Astrocyte (in vitro differentiated cells and primary cell): ENCODE measurements at regions not wholly inside any gene's neighbourhood (a gene's known extent, or its start where the extent isn't known, plus 50 kb on each side); places are given as distances from the start of the nearest gene placed in this dataset.
"Not testable (repeated sequence)": the region's sequence is repeated elsewhere in the genome, so short reads cannot be mapped to it uniquely, and the experiment has no call there.

Experiments
- CTCF ChIP-seq: IDR thresholded peaks from 2 replicates; pipeline ENCODE4 v1.5.1; 2011; ENCODE audit warnings: low read depth, mild to moderate bottlenecking, inconsistent platforms, low read length, moderate library complexity; ENCODE audit not compliant: insufficient read depth
- EZH2 ChIP-seq: IDR thresholded peaks from 2 replicates; pipeline ENCODE4 v1.6.1; 2012; ENCODE audit warnings: mild to moderate bottlenecking, low read length, inconsistent platforms; ENCODE audit not compliant: insufficient read depth

DNA sequence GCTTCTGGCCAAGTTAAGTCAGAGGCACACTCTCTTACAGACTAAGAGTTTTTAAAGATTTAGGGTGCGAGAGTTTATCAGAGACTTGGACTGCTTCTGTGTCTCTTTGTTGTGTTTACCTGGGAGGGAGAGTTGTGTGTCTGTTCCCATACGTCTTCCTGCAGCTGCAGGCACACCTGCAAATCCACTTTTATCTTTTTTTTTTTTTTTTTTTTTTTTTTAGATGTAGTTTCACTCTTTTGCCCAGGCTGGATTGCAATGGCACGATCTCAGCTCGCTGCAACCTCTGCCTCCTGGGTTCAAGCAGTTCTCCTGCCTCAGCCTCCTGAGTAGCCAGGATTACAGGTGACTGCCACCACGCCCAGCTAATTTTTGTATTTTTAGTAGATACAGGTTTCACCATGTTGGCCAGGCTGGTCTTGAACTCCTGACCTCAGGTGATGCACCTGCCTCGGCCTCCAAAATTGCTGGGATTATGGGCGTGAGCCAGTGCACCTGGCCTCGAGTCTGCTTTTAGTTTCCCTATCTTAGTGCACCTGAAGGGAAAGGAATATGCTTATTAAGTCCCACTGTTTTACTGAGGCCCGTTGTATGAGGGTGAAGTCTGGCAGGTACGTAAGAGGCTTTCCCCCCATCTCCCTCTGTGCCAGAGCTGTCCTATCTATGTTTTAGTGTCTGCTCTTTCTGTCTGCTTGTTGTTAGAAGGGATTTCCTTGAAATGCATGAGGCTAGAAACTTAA is 1488.0 kb downstream of the CDH11 start:
- not testable (repeated sequence) for TF ChIP-seq CTCF, EZH2
